HUES6 (cell line): ENCODE measurements at regions not wholly inside any gene's neighbourhood (a gene's known extent, or its start where the extent isn't known, plus 50 kb on each side); places are given as distances from the start of the nearest gene placed in this dataset.

Source experiments
- H3K27ac ChIP-seq: 2 replicates; pipeline ENCODE4 v1.7.0; 2013; ENCODE audit warnings: low read depth, mild to moderate bottlenecking, low read length, inconsistent platforms
- H3K27me3 ChIP-seq: 2 replicates; pipeline ENCODE4 v1.6.1; 2013; ENCODE audit warnings: low read length; ENCODE audit not compliant: control insufficient read depth, insufficient read depth
- H3K36me3 ChIP-seq: 2 replicates; pipeline ENCODE4 v1.6.1; 2013; ENCODE audit warnings: low read length; ENCODE audit not compliant: control insufficient read depth, insufficient read depth
- H3K4me1 ChIP-seq: 2 replicates; pipeline ENCODE4 v1.6.1; 2013; ENCODE audit warnings: low read length; ENCODE audit not compliant: control insufficient read depth, insufficient read depth
- H3K4me3 ChIP-seq: 2 replicates; pipeline ENCODE4 v1.5.1; 2013; ENCODE audit warnings: low read depth, low read length
- H3K9ac ChIP-seq: one replicate; pipeline ENCODE4 v1.6.1; 2013; ENCODE audit warnings: mild to moderate bottlenecking, low read length
- H3K9me3 ChIP-seq: 2 replicates; pipeline ENCODE4 v1.6.1; 2013; ENCODE audit warnings: low read depth, low read length; ENCODE audit not compliant: control insufficient read depth, insufficient read depth

GRCh38 chr18:40955351-40955750, 999.7 kb upstream of the PIK3C3 start:
- Histone ChIP-seq H3K36me3 (no peaks in the 10 kb centered on the region), H3K9ac (no peak overlapping the region), H3K27me3 (no peaks in the 10 kb centered on the region), H3K4me1 (no peaks in the 10 kb centered on the region), H3K9me3 (peaks cover 9% of the 10 kb centered on the region), H3K27ac (no peak overlapping the region), H3K4me3 (no peak overlapping the region)

- no peak overlapping the region for H3K9ac ChIP-seq
- H3K4me3 ChIP-seq = no peak overlapping the region
- no peaks in the 10 kb centered on the region for H3K36me3 ChIP-seq
- H3K9me3 ChIP-seq = peaks cover 9% of the 10 kb centered on the region
- H3K27me3 ChIP-seq = no peaks in the 10 kb centered on the region
- no peaks in the 10 kb centered on the region for H3K4me1 ChIP-seq
- no peak overlapping the region for H3K27ac ChIP-seq
Observed at GRCh38 chr18:40949114-40949950, 1005.7 kb upstream of the PIK3C3 start.

- no peak overlapping the region for H3K9ac ChIP-seq
- H3K36me3 ChIP-seq = no peaks in the 10 kb centered on the region
- H3K27ac ChIP-seq = no peak overlapping the region
Observed at GRCh38 chr18:40944576-40944975, 1010.5 kb upstream of the PIK3C3 start.

GRCh38 chr18:40939656-40940515, 1015.1 kb upstream of the PIK3C3 start:
- no peak overlapping the region for H3K4me3 ChIP-seq

More at GRCh38 chr18:40944576-40944975, 1010.5 kb upstream of the PIK3C3 start:
- Histone ChIP-seq H3K9me3 (no peaks in the 10 kb centered on the region), H3K4me1 (no peaks in the 10 kb centered on the region), H3K4me3 (no peak overlapping the region), H3K27me3 (no peaks in the 10 kb centered on the region)

GRCh38 chr18:40938615-40939014, 1016.4 kb upstream of the PIK3C3 start:
- no peak overlapping the region for H3K9ac ChIP-seq
- H3K9me3 ChIP-seq = no peaks in the 10 kb centered on the region
- H3K27ac ChIP-seq = no peak overlapping the region
- no peaks in the 10 kb centered on the region for H3K36me3 ChIP-seq
- H3K27me3 ChIP-seq = no peaks in the 10 kb centered on the region
- no peak overlapping the region for H3K4me3 ChIP-seq
- no peaks in the 10 kb centered on the region for H3K4me1 ChIP-seq

More at GRCh38 chr18:40939656-40940515, 1015.1 kb upstream of the PIK3C3 start:
- H3K4me1 ChIP-seq = no peaks in the 10 kb centered on the region
- no peaks in the 10 kb centered on the region for H3K27me3 ChIP-seq
- no peaks in the 10 kb centered on the region for H3K9me3 ChIP-seq
- H3K9ac ChIP-seq = no peak overlapping the region
- no peaks in the 10 kb centered on the region for H3K36me3 ChIP-seq
- no peak overlapping the region for H3K27ac ChIP-seq

- Histone ChIP-seq H3K4me1 (no peaks in the 10 kb centered on the region), H3K36me3 (no peaks in the 10 kb centered on the region)
Observed at GRCh38 chr18:40937386-40937785, 1017.6 kb upstream of the PIK3C3 start.

GRCh38 chr18:40935423-40935822, 1019.6 kb upstream of the PIK3C3 start:
- H3K9me3 ChIP-seq = no peaks in the 10 kb centered on the region
- H3K27me3 ChIP-seq = no peaks in the 10 kb centered on the region
- no peaks in the 10 kb centered on the region for H3K4me1 ChIP-seq
- H3K9ac ChIP-seq = no peak overlapping the region
- no peaks in the 10 kb centered on the region for H3K36me3 ChIP-seq
- H3K27ac ChIP-seq = no peak overlapping the region
- H3K4me3 ChIP-seq = no peak overlapping the region

More at GRCh38 chr18:40937386-40937785, 1017.6 kb upstream of the PIK3C3 start:
- Histone ChIP-seq H3K27me3 (no peaks in the 10 kb centered on the region), H3K9ac (no peak overlapping the region), H3K27ac (no peak overlapping the region), H3K4me3 (no peak overlapping the region), H3K9me3 (no peaks in the 10 kb centered on the region)

GRCh38 chr18:40932862-40933261, 1022.2 kb upstream of the PIK3C3 start:
- Histone ChIP-seq H3K4me1 (no peaks in the 10 kb centered on the region), H3K27me3 (no peaks in the 10 kb centered on the region), H3K4me3 (no peak overlapping the region), H3K9ac (no peak overlapping the region), H3K9me3 (no peaks in the 10 kb centered on the region), H3K27ac (no peak overlapping the region), H3K36me3 (no peaks in the 10 kb centered on the region)

- H3K4me3 ChIP-seq = no peak overlapping the region
- no peaks in the 10 kb centered on the region for H3K36me3 ChIP-seq
- H3K9me3 ChIP-seq = no peaks in the 10 kb centered on the region
- H3K9ac ChIP-seq = no peak overlapping the region
- H3K4me1 ChIP-seq = no peaks in the 10 kb centered on the region
- H3K27ac ChIP-seq = no peak overlapping the region
- no peaks in the 10 kb centered on the region for H3K27me3 ChIP-seq
Observed at GRCh38 chr18:40930211-40930882, 1024.7 kb upstream of the PIK3C3 start.

GRCh38 chr18:40929399-40929798, 1025.6 kb upstream of the PIK3C3 start:
- Histone ChIP-seq H3K36me3 (no peaks in the 10 kb centered on the region), H3K4me3 (no peak overlapping the region), H3K27ac (no peak overlapping the region), H3K4me1 (no peaks in the 10 kb centered on the region), H3K9ac (no peak overlapping the region), H3K27me3 (no peaks in the 10 kb centered on the region), H3K9me3 (no peaks in the 10 kb centered on the region)
